OCI-LY1 (cell line): ENCODE measurements at regions not wholly inside any gene's neighbourhood (a gene's known extent, or its start where the extent isn't known, plus 50 kb on each side); places are given as distances from the start of the nearest gene placed in this dataset.

Experiments used
- H2AFZ ChIP-seq: fragments of 200-600 bp; sonication (generic), shearing (Covaris generic); 2 replicates; pipeline ENCODE4 v1.6.0; 2014; ENCODE audit warnings: antibody characterized with exemption, mild to moderate bottlenecking, low read length
- H3F3A ChIP-seq: fragments of 200-600 bp; sonication (generic), shearing (Covaris generic); 2 replicates; pipeline ENCODE4 v1.6.0; 2014; ENCODE audit warnings: mild to moderate bottlenecking, antibody characterized with exemption, low read length, moderate library complexity; ENCODE audit not compliant: insufficient read depth
- H3K27ac ChIP-seq: fragments of 200-600 bp; sonication (generic); 2 replicates; pipeline ENCODE4 v1.5.1; 2014; ENCODE audit warnings: low read length, mixed run types, mild to moderate bottlenecking, low read depth; ENCODE audit not compliant: poor library complexity, severe bottlenecking
- H3K27me3 ChIP-seq: fragments of 200-600 bp; sonication (generic); 2 replicates; pipeline ENCODE4 v1.6.0; 2014; ENCODE audit warnings: antibody characterized with exemption, mild to moderate bottlenecking, low read length, moderate library complexity; ENCODE audit not compliant: insufficient read depth
- H3K36me3 ChIP-seq: fragments of 200-600 bp; sonication (generic); 2 replicates; pipeline ENCODE4 v1.6.1; 2014; ENCODE audit warnings: mild to moderate bottlenecking, antibody characterized with exemption, low read length, moderate library complexity, mixed read lengths; ENCODE audit not compliant: insufficient read depth
- H3K4me1 ChIP-seq: fragments of 200-600 bp; sonication (generic); 2 replicates; pipeline ENCODE4 v1.5.1; 2014; ENCODE audit warnings: mild to moderate bottlenecking, low read length, moderate library complexity; ENCODE audit not compliant: insufficient read depth, severe bottlenecking
- H3K4me2 ChIP-seq: fragments of 200-600 bp; sonication (generic), shearing (Covaris generic); 2 replicates; pipeline ENCODE4 v1.6.1; 2014; ENCODE audit warnings: low read length
- H3K4me3 ChIP-seq: fragments of 200-600 bp; sonication (generic); 2 replicates; pipeline ENCODE4 v1.5.1; 2014; ENCODE audit warnings: low read length, low read depth, mild to moderate bottlenecking, mixed read lengths; ENCODE audit not compliant: poor library complexity, severe bottlenecking
- H3K79me2 ChIP-seq: fragments of 200-600 bp; shearing (Covaris generic); 2 replicates; pipeline ENCODE4 v1.6.1; 2016; ENCODE audit warnings: mixed run types, low read length, mixed read lengths; ENCODE audit not compliant: insufficient read depth
- H3K9ac ChIP-seq: fragments of 200-600 bp; sonication (generic), shearing (Covaris generic); 2 replicates; pipeline ENCODE4 v1.6.1; 2014; ENCODE audit warnings: mild to moderate bottlenecking, low read length, mixed read lengths
- H3K9me2 ChIP-seq: fragments of 200-600 bp; sonication (generic), shearing (Covaris generic); 2 replicates; pipeline ENCODE4 v1.6.1; 2014; ENCODE audit warnings: low read depth, mild to moderate bottlenecking, low read length, mixed read lengths
- H3K9me3 ChIP-seq: fragments of 200-600 bp; shearing (Covaris generic); 2 replicates; pipeline ENCODE4 v1.6.1; 2014; ENCODE audit warnings: low read length, mixed read lengths
- H4K20me1 ChIP-seq: fragments of 200-600 bp; sonication (generic), shearing (Covaris generic); 2 replicates; pipeline ENCODE4 v1.6.0; 2016; ENCODE audit warnings: mild to moderate bottlenecking, low read length; ENCODE audit not compliant: insufficient read depth
- EZH2 ChIP-seq: fragments of 200-600 bp; sonication (generic), shearing (Covaris generic); IDR thresholded peaks from 2 replicates; pipeline ENCODE4 v1.8.0; 2017; ENCODE audit warnings: borderline replicate concordance, mixed run types, mild to moderate bottlenecking, antibody characterized with exemption, low read length, moderate library complexity, mixed read lengths
- TF ChIP-seq, protein P1 (sequence below): fragments of 200-600 bp; sonication (generic), shearing (Covaris generic); IDR thresholded peaks from 2 replicates; pipeline ENCODE4 v1.5.1; 2017; ENCODE audit warnings: mild to moderate bottlenecking, antibody characterized with exemption, low read length, moderate library complexity, mixed read lengths

DNA sequence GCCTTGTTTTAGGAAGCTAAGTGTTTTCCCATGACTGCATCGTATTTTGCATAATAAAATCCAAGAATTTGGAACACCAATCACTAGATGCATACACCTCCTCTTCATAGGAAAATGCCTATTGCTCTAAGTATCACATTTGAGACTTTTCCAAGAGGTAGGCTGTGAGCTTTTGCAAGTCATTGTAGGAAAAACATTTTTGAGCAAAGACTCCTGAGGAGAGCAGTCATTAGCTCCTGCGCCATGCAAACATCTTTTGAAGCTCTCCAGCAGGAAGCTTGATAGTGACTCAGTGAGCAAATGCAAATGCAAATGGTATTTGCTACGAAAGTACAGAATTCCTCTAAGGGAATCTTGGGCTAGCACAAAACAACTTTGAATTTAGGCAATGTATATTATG, 750.4 kb downstream of the QKI start:
- Histone ChIP-seq H3K4me2 (no peak overlapping the region), H3K27me3 (no peaks in the 10 kb centered on the region), H4K20me1 (no peaks in the 10 kb centered on the region), H3F3A (no peaks in the 10 kb centered on the region), H3K9ac (no peak overlapping the region), H3K27ac (no peak overlapping the region), H3K9me2 (no peaks in the 10 kb centered on the region), H2AFZ (no peak overlapping the region), H3K9me3 (no peaks in the 10 kb centered on the region), H3K36me3 (no peaks in the 10 kb centered on the region), H3K4me3 (no peak overlapping the region), H3K4me1 (no peaks in the 10 kb centered on the region), H3K79me2 (no peaks in the 10 kb centered on the region)
- no peak for TF ChIP-seq EZH2
- TF ChIP-seq, protein P1, sequence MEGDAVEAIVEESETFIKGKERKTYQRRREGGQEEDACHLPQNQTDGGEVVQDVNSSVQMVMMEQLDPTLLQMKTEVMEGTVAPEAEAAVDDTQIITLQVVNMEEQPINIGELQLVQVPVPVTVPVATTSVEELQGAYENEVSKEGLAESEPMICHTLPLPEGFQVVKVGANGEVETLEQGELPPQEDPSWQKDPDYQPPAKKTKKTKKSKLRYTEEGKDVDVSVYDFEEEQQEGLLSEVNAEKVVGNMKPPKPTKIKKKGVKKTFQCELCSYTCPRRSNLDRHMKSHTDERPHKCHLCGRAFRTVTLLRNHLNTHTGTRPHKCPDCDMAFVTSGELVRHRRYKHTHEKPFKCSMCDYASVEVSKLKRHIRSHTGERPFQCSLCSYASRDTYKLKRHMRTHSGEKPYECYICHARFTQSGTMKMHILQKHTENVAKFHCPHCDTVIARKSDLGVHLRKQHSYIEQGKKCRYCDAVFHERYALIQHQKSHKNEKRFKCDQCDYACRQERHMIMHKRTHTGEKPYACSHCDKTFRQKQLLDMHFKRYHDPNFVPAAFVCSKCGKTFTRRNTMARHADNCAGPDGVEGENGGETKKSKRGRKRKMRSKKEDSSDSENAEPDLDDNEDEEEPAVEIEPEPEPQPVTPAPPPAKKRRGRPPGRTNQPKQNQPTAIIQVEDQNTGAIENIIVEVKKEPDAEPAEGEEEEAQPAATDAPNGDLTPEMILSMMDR = no peak

DNA sequence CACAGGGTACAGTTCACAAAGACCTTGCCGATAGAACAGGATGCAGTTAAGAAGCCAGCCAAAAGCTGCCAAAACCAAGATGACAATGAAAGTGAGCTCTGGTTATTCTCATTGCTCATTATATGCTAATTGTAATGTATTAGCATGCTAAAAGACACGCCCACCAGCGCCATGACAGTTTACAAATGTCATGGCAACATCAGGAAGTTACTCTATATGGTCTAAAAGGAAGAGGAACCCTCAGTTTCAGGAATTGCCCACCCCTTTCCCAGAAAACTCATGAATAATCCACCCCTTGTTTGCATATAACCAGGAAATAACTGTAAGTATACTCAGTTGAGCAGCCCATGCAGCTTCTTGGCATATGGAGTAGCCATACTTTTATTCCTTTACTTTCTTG, 748.7 kb downstream of the QKI start:
- Histone ChIP-seq H3K9me3 (no peaks in the 10 kb centered on the region), H3K27ac (no peak overlapping the region), H3K36me3 (no peaks in the 10 kb centered on the region), H4K20me1 (no peaks in the 10 kb centered on the region), H3K79me2 (no peaks in the 10 kb centered on the region), H3K9ac (no peak overlapping the region), H3K27me3 (no peaks in the 10 kb centered on the region), H3K4me2 (no peak overlapping the region), H2AFZ (no peak overlapping the region), H3K4me3 (no peak overlapping the region), H3K4me1 (no peaks in the 10 kb centered on the region), H3F3A (no peaks in the 10 kb centered on the region), H3K9me2 (no peaks in the 10 kb centered on the region)
- TF ChIP-seq EZH2 = no peak
- TF ChIP-seq, protein P1 = no peak

DNA sequence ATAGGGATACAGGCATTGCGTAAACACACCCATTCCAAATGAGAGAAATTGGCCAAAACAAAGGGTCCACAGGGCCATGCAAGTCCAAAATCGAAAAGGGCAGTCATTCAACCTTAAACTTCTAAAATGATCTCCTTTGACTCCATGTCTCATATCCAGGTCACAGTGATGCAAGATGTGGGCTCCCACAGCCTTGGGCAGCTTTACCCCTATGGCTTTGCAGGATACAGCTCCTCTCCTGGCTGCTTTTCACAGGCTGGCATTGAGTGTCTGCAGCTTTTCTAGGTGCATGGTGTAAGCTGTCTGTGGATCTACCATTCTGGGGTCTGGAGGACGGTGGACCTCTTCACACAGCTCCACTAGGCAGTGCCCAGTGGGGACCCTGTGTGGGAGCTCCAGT, 744.5 kb downstream of the QKI start:
- H3K79me2 ChIP-seq = no peaks in the 10 kb centered on the region
- no peak overlapping the region for H3K4me2 ChIP-seq
- TF ChIP-seq, protein P1 = no peak
- TF ChIP-seq EZH2 = no peak
- no peaks in the 10 kb centered on the region for H3K36me3 ChIP-seq
- no peak overlapping the region for H3K4me3 ChIP-seq
- H3K9ac ChIP-seq = no peak overlapping the region
- H3K4me1 ChIP-seq = no peaks in the 10 kb centered on the region
- H2AFZ ChIP-seq = no peak overlapping the region
- H3K9me3 ChIP-seq = no peaks in the 10 kb centered on the region
- no peaks in the 10 kb centered on the region for H3K9me2 ChIP-seq
- H3F3A ChIP-seq = no peaks in the 10 kb centered on the region
- no peak overlapping the region for H3K27ac ChIP-seq
- H4K20me1 ChIP-seq = no peaks in the 10 kb centered on the region
- H3K27me3 ChIP-seq = no peaks in the 10 kb centered on the region
